NB4 (cell line): ENCODE measurements at regions not wholly inside any gene's neighbourhood (a gene's known extent, or its start where the extent isn't known, plus 50 kb on each side); places are given as distances from the start of the nearest gene placed in this dataset.

Experiments used
- CTCF ChIP-seq: IDR thresholded peaks from one replicate; pipeline ENCODE4 v1.5.1; 2012; ENCODE audit warnings: low read depth, low read length
- POLR2A ChIP-seq: IDR thresholded peaks from 2 replicates; pipeline ENCODE4 v1.6.1; 2011; ENCODE audit warnings: mild to moderate bottlenecking; ENCODE audit not compliant: insufficient read length; ENCODE audit errors: extremely low read depth
- TF ChIP-seq, protein P1 (sequence below): IDR thresholded peaks from 2 replicates; pipeline ENCODE4 v1.6.1; 2011; ENCODE audit warnings: low read depth, low read length

GRCh38 chr1:209511169-209511568 lies 72.3 kb upstream of the CAMK1G start:
- TF ChIP-seq CTCF (no peak), POLR2A (no peak)
- TF ChIP-seq, protein P1, sequence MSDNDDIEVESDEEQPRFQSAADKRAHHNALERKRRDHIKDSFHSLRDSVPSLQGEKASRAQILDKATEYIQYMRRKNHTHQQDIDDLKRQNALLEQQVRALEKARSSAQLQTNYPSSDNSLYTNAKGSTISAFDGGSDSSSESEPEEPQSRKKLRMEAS, result no peak
